ENCODE measurements at regions not wholly inside any gene's neighbourhood (a gene's known extent, or its start where the extent isn't known, plus 50 kb on each side); places are given as distances from the start of the nearest gene placed in this dataset.

GRCh38 chr10:89973326-89973725, 271.9 kb downstream of the KIF20B start:
- TF ChIP-seq, protein P1, sequence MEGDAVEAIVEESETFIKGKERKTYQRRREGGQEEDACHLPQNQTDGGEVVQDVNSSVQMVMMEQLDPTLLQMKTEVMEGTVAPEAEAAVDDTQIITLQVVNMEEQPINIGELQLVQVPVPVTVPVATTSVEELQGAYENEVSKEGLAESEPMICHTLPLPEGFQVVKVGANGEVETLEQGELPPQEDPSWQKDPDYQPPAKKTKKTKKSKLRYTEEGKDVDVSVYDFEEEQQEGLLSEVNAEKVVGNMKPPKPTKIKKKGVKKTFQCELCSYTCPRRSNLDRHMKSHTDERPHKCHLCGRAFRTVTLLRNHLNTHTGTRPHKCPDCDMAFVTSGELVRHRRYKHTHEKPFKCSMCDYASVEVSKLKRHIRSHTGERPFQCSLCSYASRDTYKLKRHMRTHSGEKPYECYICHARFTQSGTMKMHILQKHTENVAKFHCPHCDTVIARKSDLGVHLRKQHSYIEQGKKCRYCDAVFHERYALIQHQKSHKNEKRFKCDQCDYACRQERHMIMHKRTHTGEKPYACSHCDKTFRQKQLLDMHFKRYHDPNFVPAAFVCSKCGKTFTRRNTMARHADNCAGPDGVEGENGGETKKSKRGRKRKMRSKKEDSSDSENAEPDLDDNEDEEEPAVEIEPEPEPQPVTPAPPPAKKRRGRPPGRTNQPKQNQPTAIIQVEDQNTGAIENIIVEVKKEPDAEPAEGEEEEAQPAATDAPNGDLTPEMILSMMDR (IDR thresholded peaks at IDR 0.05; ENCODE audit: low read depth, low read length, missing control alignments), result no peak
- no peak overlapping the region for H3K4me3 ChIP-seq (ENCODE audit: low read depth, low read length)
- no peak for DNase-seq (ENCODE audit: low read depth)

DNA sequence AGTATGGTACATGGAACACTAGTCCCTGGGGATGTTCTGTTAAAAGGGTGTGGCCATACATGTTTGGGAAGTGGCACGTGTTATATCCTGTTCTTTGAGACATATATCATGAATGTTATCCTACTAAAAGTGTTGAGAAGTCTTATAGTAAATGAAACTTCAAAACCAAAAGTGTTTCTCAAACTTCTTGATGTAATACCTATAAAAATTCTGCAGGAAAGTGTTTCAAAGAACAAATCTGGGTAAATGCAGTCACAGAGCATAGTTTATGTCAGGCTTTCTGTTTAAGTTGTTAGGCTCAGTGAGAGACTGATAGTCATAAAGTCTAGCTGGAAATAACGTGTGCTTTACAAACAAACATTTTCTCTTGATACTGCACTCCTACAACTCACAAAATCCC, 273.7 kb downstream of the KIF20B start:
- no peak overlapping the region for H3K4me3 ChIP-seq (ENCODE audit: low read depth, low read length)
- DNase-seq (ENCODE audit: low read depth), result no peak
- TF ChIP-seq, protein P1 (IDR thresholded peaks at IDR 0.05; ENCODE audit: low read depth, low read length, missing control alignments), result no peak

DNA sequence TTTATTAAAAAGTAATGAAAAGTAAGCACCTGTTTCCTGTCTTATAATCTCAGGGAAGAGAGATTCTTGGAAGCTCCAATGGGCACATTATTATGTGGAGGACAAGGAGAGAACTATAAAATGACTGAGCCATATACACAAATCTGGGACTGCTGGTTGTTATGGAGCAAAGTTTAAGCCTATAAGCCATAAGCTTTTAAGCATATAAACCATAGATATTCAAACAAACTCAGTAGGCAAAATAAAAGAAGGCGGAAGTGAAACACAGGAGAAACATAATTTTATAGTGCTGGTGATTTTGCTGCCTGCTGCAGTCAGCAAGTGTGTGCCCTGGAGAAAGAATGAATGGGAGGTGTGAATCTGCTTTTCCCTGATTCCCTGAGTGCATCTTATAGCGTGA, 274.4 kb downstream of the KIF20B start:
- no peak overlapping the region for H3K4me3 ChIP-seq (ENCODE audit: low read depth, low read length)
- DNase-seq (ENCODE audit: low read depth), result no peak
- TF ChIP-seq, protein P1 (IDR thresholded peaks at IDR 0.05; ENCODE audit: low read depth, low read length, missing control alignments), result no peak

DNA sequence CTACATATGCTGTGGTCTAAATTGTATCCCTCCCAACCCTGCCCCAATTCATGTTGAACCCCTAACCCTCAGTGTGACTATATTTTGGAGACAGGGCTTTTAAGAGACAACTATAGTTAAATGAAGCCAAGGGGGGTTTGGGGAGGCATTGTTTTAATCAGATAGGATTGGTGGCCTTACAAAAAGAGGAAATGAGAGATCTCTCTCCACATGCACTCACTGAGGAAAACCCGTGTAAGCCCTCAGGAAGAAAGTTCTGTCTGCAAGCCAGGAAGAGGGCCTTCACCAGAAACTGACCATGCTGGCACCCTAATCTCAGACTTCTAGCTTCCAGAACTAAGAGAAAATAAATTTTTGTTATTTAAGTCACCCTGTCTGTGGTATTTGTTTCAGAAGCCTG, 276.7 kb downstream of the KIF20B start:
- H3K4me3 ChIP-seq (ENCODE audit: low read depth, low read length), result no peak overlapping the region
- DNase-seq (ENCODE audit: low read depth), result no peak
- TF ChIP-seq, protein P1 (IDR thresholded peaks at IDR 0.05; ENCODE audit: low read depth, low read length, missing control alignments), result no peak

DNA sequence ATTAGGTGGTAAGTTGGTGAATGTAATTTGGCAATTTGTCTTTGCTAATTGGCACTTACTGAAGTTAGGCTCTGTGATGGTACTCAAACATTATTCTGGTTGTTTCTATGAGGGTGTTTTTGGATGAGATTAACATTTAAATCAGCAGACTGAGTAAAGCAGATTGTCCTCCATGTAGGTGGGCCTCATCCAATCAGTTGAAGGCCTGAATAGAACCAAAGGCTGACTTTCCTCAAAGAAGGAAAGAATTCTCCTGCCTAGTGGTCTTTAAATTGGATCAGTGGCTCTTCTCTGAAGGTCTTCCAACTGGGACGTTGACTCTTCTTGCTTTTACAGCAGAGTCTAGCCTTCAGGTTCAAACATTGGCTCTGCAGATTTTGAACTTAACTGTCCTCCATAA, 278.3 kb downstream of the KIF20B start:
- no peak for DNase-seq (ENCODE audit: low read depth)
- H3K4me3 ChIP-seq (ENCODE audit: low read depth, low read length), result no peak overlapping the region
- TF ChIP-seq, protein P1 (IDR thresholded peaks at IDR 0.05; ENCODE audit: low read depth, low read length, missing control alignments), result no peak

- H3K4me3 ChIP-seq (ENCODE audit: low read depth, low read length), result no peak overlapping the region
- DNase-seq (ENCODE audit: low read depth), result no peak
- TF ChIP-seq, protein P1 (IDR thresholded peaks at IDR 0.05; ENCODE audit: low read depth, low read length, missing control alignments), result no peak
Measured at GRCh38 chr10:89980166-89980565, 278.8 kb downstream of the KIF20B start.

- TF ChIP-seq, protein P1 (IDR thresholded peaks at IDR 0.05; ENCODE audit: low read depth, low read length, missing control alignments), result no peak
- no peak overlapping the region for H3K4me3 ChIP-seq (ENCODE audit: low read depth, low read length)
- no peak for DNase-seq (ENCODE audit: low read depth)
Measured at GRCh38 chr10:89981891-89982290, 280.5 kb downstream of the KIF20B start.

Measured in GM12864 (cell line).